K562 (cell line): ENCODE measurements at regions not wholly inside any gene's neighbourhood (a gene's known extent, or its start where the extent isn't known, plus 50 kb on each side); places are given as distances from the start of the nearest gene placed in this dataset.

Experiments used
- FOS ChIP-seq: IDR thresholded peaks from 3 replicates; pipeline ENCODE4 v1.6.1; 2011; ENCODE audit not compliant: insufficient read length; ENCODE audit errors: extremely low read depth
- ID3 ChIP-seq, 2 experiments: fragments of 250-450 bp in 1 of 2; fragments of 450-650 bp in 1 of 2; sonication (Bioruptor Pico) in 1 of 2; IDR thresholded peaks; 2 replicates each; pipeline versions ENCODE4 v1.6.1 to v1.8.0; 2016 to 2021; ENCODE audit warnings: mild to moderate bottlenecking in 2 of 2, moderate library complexity in 2 of 2, missing compliant biosample characterization in 1 of 2, missing genetic modification characterization in 1 of 2
- MBD2 ChIP-seq: sonication (generic); IDR thresholded peaks from 2 replicates; pipeline ENCODE4 v1.6.1; 2016; ENCODE audit warnings: low read depth, borderline replicate concordance
- NR2C1 ChIP-seq, 2 experiments: fragments of 450-650 bp; IDR thresholded peaks; 2 replicates each; pipeline ENCODE4 v1.6.1; 2017; ENCODE audit warnings: mild to moderate bottlenecking in 2 of 2, antibody characterized with exemption in 1 of 2, inconsistent platforms in 1 of 2, missing compliant biosample characterization in 1 of 2, missing genetic modification characterization in 1 of 2
- RAD51 ChIP-seq: fragments of 450-650 bp; IDR thresholded peaks from 2 replicates; pipeline ENCODE4 v1.7.1; 2016; ENCODE audit warnings: low read depth, mild to moderate bottlenecking, borderline replicate concordance
- SIX5 ChIP-seq, 2 experiments: IDR thresholded peaks; 2 replicates each; pipeline ENCODE4 v1.6.1; 2011; ENCODE audit warnings: low read length in 2 of 2, borderline replicate concordance in 1 of 2, low read depth in 1 of 2, mild to moderate bottlenecking in 1 of 2, moderate library complexity in 1 of 2; ENCODE audit not compliant: insufficient read depth in 1 of 2
- TF ChIP-seq, protein P1 (sequence below): sonication (generic); formaldehyde crosslinking; IDR thresholded peaks from 2 replicates; pipeline ENCODE4 v1.5.0; 2020; ENCODE audit warnings: missing genetic modification reagents
- TF ChIP-seq, protein P2 (sequence below): fragments of 250-450 bp; sonication (Bioruptor Pico); IDR thresholded peaks from 2 replicates; pipeline ENCODE4 v1.5.0; 2021

DNA sequence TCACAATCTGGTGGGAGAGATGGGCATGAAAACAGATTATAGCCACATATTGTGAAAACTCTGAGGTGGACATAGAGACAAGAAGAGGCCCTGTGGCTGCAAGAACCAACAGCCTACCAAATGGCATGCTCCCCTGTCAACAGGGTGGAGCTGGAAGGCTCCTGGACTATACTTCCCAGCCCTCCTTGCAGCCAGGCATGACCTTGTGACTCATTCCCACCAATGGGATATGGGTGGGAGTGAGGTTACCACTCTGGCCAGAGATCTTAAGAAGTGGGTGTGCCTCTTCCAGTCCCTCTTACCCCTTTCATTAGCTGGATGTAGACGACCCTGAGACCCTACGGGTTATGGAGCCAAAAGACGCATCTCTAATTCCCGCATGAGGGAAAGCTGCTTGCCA is 126.4 kb upstream of the ZBED5 start (continued):
- TF ChIP-seq, protein P1, sequence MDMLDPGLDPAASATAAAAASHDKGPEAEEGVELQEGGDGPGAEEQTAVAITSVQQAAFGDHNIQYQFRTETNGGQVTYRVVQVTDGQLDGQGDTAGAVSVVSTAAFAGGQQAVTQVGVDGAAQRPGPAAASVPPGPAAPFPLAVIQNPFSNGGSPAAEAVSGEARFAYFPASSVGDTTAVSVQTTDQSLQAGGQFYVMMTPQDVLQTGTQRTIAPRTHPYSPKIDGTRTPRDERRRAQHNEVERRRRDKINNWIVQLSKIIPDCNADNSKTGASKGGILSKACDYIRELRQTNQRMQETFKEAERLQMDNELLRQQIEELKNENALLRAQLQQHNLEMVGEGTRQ (CRISPR knock-in tag): peak; percentile 88
- TF ChIP-seq MBD2 (0 out of 2 replicates have a peak, but pooled peaks have one; percentile 35), SIX5 (IDR thresholded peaks at IDR 0.05; ENCODE audit: borderline replicate concordance in 1 of 2, insufficient read depth in 1 of 2, low read depth in 1 of 2, low read length in 2 of 2) (peak; percentile 56 to 58; a peak in 3 of 4 replicates), NR2C1 (IDR thresholded peaks at IDR 0.05) (no peak), NR2C1 (tag; IDR thresholded peaks at IDR 0.05) (peak; percentile 70), ID3 (CRISPR knock-in tag; IDR thresholded peaks at IDR 0.05) (no peak), ID3 (tag; IDR thresholded peaks at IDR 0.05) (no peak), FOS (peak; percentile 34), RAD51 (peak; percentile 52; the same call in 1 of the 2 replicates)
- TF ChIP-seq, protein P2, sequence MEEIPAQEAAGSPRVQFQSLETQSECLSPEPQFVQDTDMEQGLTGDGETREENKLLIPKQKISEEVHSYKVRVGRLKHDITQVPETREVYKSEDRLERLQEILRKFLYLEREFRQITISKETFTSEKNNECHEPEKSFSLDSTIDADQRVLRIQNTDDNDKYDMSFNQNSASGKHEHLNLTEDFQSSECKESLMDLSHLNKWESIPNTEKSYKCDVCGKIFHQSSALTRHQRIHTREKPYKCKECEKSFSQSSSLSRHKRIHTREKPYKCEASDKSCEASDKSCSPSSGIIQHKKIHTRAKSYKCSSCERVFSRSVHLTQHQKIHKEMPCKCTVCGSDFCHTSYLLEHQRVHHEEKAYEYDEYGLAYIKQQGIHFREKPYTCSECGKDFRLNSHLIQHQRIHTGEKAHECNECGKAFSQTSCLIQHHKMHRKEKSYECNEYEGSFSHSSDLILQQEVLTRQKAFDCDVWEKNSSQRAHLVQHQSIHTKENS (CRISPR knock-in tag): no peak
